ENCODE measurements at regions not wholly inside any gene's neighbourhood (a gene's known extent, or its start where the extent isn't known, plus 50 kb on each side); places are given as distances from the start of the nearest gene placed in this dataset.

DNA sequence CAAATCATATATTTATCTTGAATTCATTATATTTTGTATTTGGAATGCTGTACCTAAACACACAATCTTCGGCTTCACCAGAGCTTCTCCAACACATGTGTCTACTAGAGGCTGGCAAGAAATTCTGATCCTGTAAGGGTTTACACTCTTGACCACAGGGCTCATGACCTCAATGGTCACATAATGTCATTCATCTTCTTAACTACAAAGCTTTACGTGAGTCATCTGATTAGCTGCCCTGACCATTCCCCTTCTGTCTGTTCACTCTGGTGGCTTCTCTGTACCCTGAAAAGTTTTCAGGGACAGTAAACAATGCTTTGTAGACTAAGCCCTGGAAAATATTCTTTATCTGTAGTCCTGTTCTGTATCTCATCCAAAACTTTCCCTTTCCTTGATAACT is 423.9 kb downstream of the CMPK2 start:
- ChIA-PET RAD21 (ENCODE audit: low non-redundant PET in 1 of 2, low total read pairs in 2 of 2, uncharacterized antibody in 2 of 2, unreplicated experiment in 2 of 2) (no interaction called here), CTCF (no interaction called here), POLR2A (no interaction called here)
- no peak for DNase-seq (ENCODE audit: low read depth, low spot score)
- Histone ChIP-seq H3K9ac (ENCODE audit: low read length) (no peak overlapping the region), H3K27ac (ENCODE audit: low read depth, low read length) (no peak overlapping the region), H3K4me3 (replicated peaks in 1 of 2; ENCODE audit: low read depth in 1 of 2, low read length in 2 of 2) (no peak overlapping the region), H3K9me3 (ENCODE audit: control insufficient read depth in 1 of 2, insufficient read depth in 1 of 2, low read depth in 1 of 2, low read length in 2 of 2) (0 out of 4 replicates have a peak, but pooled peaks cover 0 to under 1% of the 10 kb centered on the region in 2 experiments), H3K79me2 (ENCODE audit: insufficient read depth, low read length) (no peaks in the 10 kb centered on the region), H3K27me3 (ENCODE audit: insufficient read depth, low read length) (no peaks in the 10 kb centered on the region), H3K4me2 (ENCODE audit: low read length) (no peak overlapping the region), H3K9me2 (ENCODE audit: insufficient read depth) (no peaks in the 10 kb centered on the region), H3K36me3 (ENCODE audit: control insufficient read depth in 1 of 2, insufficient read depth in 2 of 2, low read length in 2 of 2) (no peaks in the 10 kb centered on the region), H3K4me1 (ENCODE audit: control insufficient read depth in 1 of 2, insufficient read depth in 2 of 2, low read length in 2 of 2) (no peaks in the 10 kb centered on the region), H2AFZ (ENCODE audit: low read depth, low read length, poor library complexity, severe bottlenecking) (no peak overlapping the region), H4K20me1 (ENCODE audit: insufficient read depth) (no peaks in the 10 kb centered on the region)
- ATAC-seq = no peak
- intact Hi-C loops (cut with micrococcal nuclease) = no loop called here
- no peak for TF ChIP-seq EGR1 (IDR thresholded peaks at IDR 0.05; ENCODE audit: low read depth)
- TF ChIP-seq, protein P1, sequence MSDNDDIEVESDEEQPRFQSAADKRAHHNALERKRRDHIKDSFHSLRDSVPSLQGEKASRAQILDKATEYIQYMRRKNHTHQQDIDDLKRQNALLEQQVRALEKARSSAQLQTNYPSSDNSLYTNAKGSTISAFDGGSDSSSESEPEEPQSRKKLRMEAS (IDR thresholded peaks at IDR 0.05) = no peak
- BruUV-seq (replicated peaks) = no TSS peak

GRCh38 chr2:6442252-6442985 is 423.3 kb downstream of the CMPK2 start:
- ATAC-seq (no peak), DNase-seq (ENCODE audit: low read depth, low spot score) (no peak)
- no peaks in the 10 kb centered on the region for H3K36me3 ChIP-seq (ENCODE audit: control insufficient read depth in 1 of 2, insufficient read depth in 2 of 2, low read length in 2 of 2)
- ChIA-PET RAD21 (ENCODE audit: low non-redundant PET in 1 of 2, low total read pairs in 2 of 2, uncharacterized antibody in 2 of 2, unreplicated experiment in 2 of 2) (no interaction called here), POLR2A (no interaction called here), CTCF (no interaction called here)
- no peaks in the 10 kb centered on the region for H3K9me3 ChIP-seq (ENCODE audit: control insufficient read depth in 1 of 2, insufficient read depth in 1 of 2, low read depth in 1 of 2, low read length in 2 of 2)
- intact Hi-C loops (cut with micrococcal nuclease) = no loop called here
- no peaks in the 10 kb centered on the region for H3K27me3 ChIP-seq (ENCODE audit: insufficient read depth, low read length)
- no peak overlapping the region for H3K9ac ChIP-seq (ENCODE audit: low read length)
- no peak for TF ChIP-seq EZH2 (IDR thresholded peaks at IDR 0.05)
- H3K4me2 ChIP-seq (ENCODE audit: low read length) = no peak overlapping the region
- no TSS peak for BruUV-seq (replicated peaks)
- H3K4me1 ChIP-seq (ENCODE audit: control insufficient read depth in 1 of 2, insufficient read depth in 2 of 2, low read length in 2 of 2) = no peaks in the 10 kb centered on the region
- no peaks in the 10 kb centered on the region for H4K20me1 ChIP-seq (ENCODE audit: insufficient read depth)
- H3K9me2 ChIP-seq (ENCODE audit: insufficient read depth) = no peaks in the 10 kb centered on the region
- H3K79me2 ChIP-seq (ENCODE audit: insufficient read depth, low read length) = no peaks in the 10 kb centered on the region
- no peak overlapping the region for H3K27ac ChIP-seq (ENCODE audit: low read depth, low read length)
- no peak overlapping the region for H2AFZ ChIP-seq (ENCODE audit: low read depth, low read length, poor library complexity, severe bottlenecking)
- no peak overlapping the region for H3K4me3 ChIP-seq (replicated peaks in 1 of 2; ENCODE audit: low read depth in 1 of 2, low read length in 2 of 2)

Data from HCT116 (cell line).